ENCODE measurements at regions not wholly inside any gene's neighbourhood (a gene's known extent, or its start where the extent isn't known, plus 50 kb on each side); places are given as distances from the start of the nearest gene placed in this dataset.

GRCh38 chr5:56649569-56649968, 165.8 kb upstream of the MAP3K1 start:
- Histone ChIP-seq H3K4me2 (ENCODE audit: extremely low read depth, insufficient read depth, low read length) (no peak overlapping the region), H3K4me1 (ENCODE audit: control insufficient read depth, extremely low read depth, insufficient read depth, low read length) (no peaks in the 10 kb centered on the region), H2AFZ (ENCODE audit: low read length) (no peak overlapping the region), H3K27me3 (ENCODE audit: control insufficient read depth, insufficient read depth, low read length) (peaks cover 7% of the 10 kb centered on the region), H3K36me3 (ENCODE audit: control insufficient read depth, insufficient read depth, low read length) (no peaks in the 10 kb centered on the region), H3K27ac (ENCODE audit: insufficient read depth, low read length) (no peak overlapping the region), H3K9me3 (ENCODE audit: control insufficient read depth, insufficient read depth, low read depth, low read length) (no peaks in the 10 kb centered on the region), H4K20me1 (ENCODE audit: control insufficient read depth, extremely low read depth, insufficient read depth, low read length) (no peaks in the 10 kb centered on the region), H3K9ac (ENCODE audit: insufficient read depth, low read length) (no peak overlapping the region), H3K4me3 (replicated peaks in 1 of 4; ENCODE audit: control extremely low read depth in 1 of 4, insufficient read depth in 1 of 4, low read depth in 3 of 4, low read length in 4 of 4) (no peak overlapping the region), H3K79me2 (ENCODE audit: control insufficient read depth, insufficient read depth, low read length) (no peaks in the 10 kb centered on the region)
- TF ChIP-seq EZH2 (IDR thresholded peaks at IDR 0.05; ENCODE audit: low read length, missing control alignments) = no peak
- no peak for TF ChIP-seq CTCF (conservative IDR thresholded peaks at IDR 0.05 in 1 of 2, IDR thresholded peaks at IDR 0.05 in 1 of 2; ENCODE audit: low read depth in 1 of 2, low read length in 2 of 2)
- peak in 1 of 2 donors; percentile 56 for DNase-seq (ENCODE audit: low read depth in 2 of 2)

- Histone ChIP-seq H3K4me1 (ENCODE audit: control insufficient read depth, extremely low read depth, insufficient read depth, low read length) (no peaks in the 10 kb centered on the region), H4K20me1 (ENCODE audit: control insufficient read depth, extremely low read depth, insufficient read depth, low read length) (no peaks in the 10 kb centered on the region), H3K79me2 (ENCODE audit: control insufficient read depth, insufficient read depth, low read length) (no peaks in the 10 kb centered on the region), H3K4me2 (ENCODE audit: extremely low read depth, insufficient read depth, low read length) (no peak overlapping the region), H3K27me3 (ENCODE audit: control insufficient read depth, insufficient read depth, low read length) (peaks cover 7% of the 10 kb centered on the region), H2AFZ (ENCODE audit: low read length) (no peak overlapping the region), H3K9ac (ENCODE audit: insufficient read depth, low read length) (no peak overlapping the region), H3K27ac (ENCODE audit: insufficient read depth, low read length) (no peak overlapping the region), H3K9me3 (ENCODE audit: control insufficient read depth, insufficient read depth, low read depth, low read length) (no peaks in the 10 kb centered on the region), H3K4me3 (replicated peaks in 1 of 4; ENCODE audit: control extremely low read depth in 1 of 4, insufficient read depth in 1 of 4, low read depth in 3 of 4, low read length in 4 of 4) (no peak overlapping the region), H3K36me3 (ENCODE audit: control insufficient read depth, insufficient read depth, low read length) (no peaks in the 10 kb centered on the region)
- TF ChIP-seq CTCF (conservative IDR thresholded peaks at IDR 0.05 in 1 of 2, IDR thresholded peaks at IDR 0.05 in 1 of 2; ENCODE audit: low read depth in 1 of 2, low read length in 2 of 2) (no peak), EZH2 (IDR thresholded peaks at IDR 0.05; ENCODE audit: low read length, missing control alignments) (no peak)
- no peak for DNase-seq (ENCODE audit: low read depth in 2 of 2)
Observed at GRCh38 chr5:56648460-56649034, 166.8 kb upstream of the MAP3K1 start.

GRCh38 chr5:56647099-56647850, 168.1 kb upstream of the MAP3K1 start:
- no peaks in the 10 kb centered on the region for H3K36me3 ChIP-seq (ENCODE audit: control insufficient read depth, insufficient read depth, low read length)
- peaks cover 7% of the 10 kb centered on the region for H3K27me3 ChIP-seq (ENCODE audit: control insufficient read depth, insufficient read depth, low read length)
- H3K9ac ChIP-seq (ENCODE audit: insufficient read depth, low read length) = no peak overlapping the region
- H4K20me1 ChIP-seq (ENCODE audit: control insufficient read depth, extremely low read depth, insufficient read depth, low read length) = no peaks in the 10 kb centered on the region
- H3K4me2 ChIP-seq (ENCODE audit: extremely low read depth, insufficient read depth, low read length) = no peak overlapping the region
- DNase-seq (ENCODE audit: low read depth in 2 of 2) = no peak
- no peak overlapping the region for H3K4me3 ChIP-seq (replicated peaks in 1 of 4; ENCODE audit: control extremely low read depth in 1 of 4, insufficient read depth in 1 of 4, low read depth in 3 of 4, low read length in 4 of 4)
- no peaks in the 10 kb centered on the region for H3K79me2 ChIP-seq (ENCODE audit: control insufficient read depth, insufficient read depth, low read length)
- no peaks in the 10 kb centered on the region for H3K9me3 ChIP-seq (ENCODE audit: control insufficient read depth, insufficient read depth, low read depth, low read length)
- H3K27ac ChIP-seq (ENCODE audit: insufficient read depth, low read length) = no peak overlapping the region
- no peak for TF ChIP-seq CTCF (conservative IDR thresholded peaks at IDR 0.05 in 1 of 2, IDR thresholded peaks at IDR 0.05 in 1 of 2; ENCODE audit: low read depth in 1 of 2, low read length in 2 of 2)
- TF ChIP-seq EZH2 (IDR thresholded peaks at IDR 0.05; ENCODE audit: low read length, missing control alignments) = no peak
- H2AFZ ChIP-seq (ENCODE audit: low read length) = no peak overlapping the region
- no peaks in the 10 kb centered on the region for H3K4me1 ChIP-seq (ENCODE audit: control insufficient read depth, extremely low read depth, insufficient read depth, low read length)

All from fibroblast of lung (primary cell).